CD8-positive, alpha-beta memory T cell (primary cell): ENCODE measurements at regions not wholly inside any gene's neighbourhood (a gene's known extent, or its start where the extent isn't known, plus 50 kb on each side); places are given as distances from the start of the nearest gene placed in this dataset.

Source experiments
- CTCF ChIA-PET: fragments of 350-600 bp; sonication (Branson Sonifier 250); formaldehyde crosslinking; loops from one replicate; lab custom pipeline; 2021; ENCODE audit warnings: antibody characterized with exemption; lab: Charles Lee
- POLR2A ChIA-PET: fragments of 350-600 bp; sonication (Branson Sonifier 250); formaldehyde crosslinking; loops from one replicate; lab custom pipeline; 2021; ENCODE audit warnings: antibody characterized with exemption; lab: Charles Lee
- DNase-seq, 5 donors: peaks; one replicate each; pipeline versions ENCODE4 v3.0.0 to v3.0.0-alpha.2; 2020 to 2022; ENCODE audit warnings: mixed read lengths in 1 of 5
- H3K27ac ChIP-seq: one replicate; pipeline ENCODE4 v1.7.0; 2013; ENCODE audit warnings: low read depth, mild to moderate bottlenecking, low read length, moderate library complexity
- H3K27me3 ChIP-seq: 2 replicates; pipeline ENCODE4 v1.7.0; 2013; ENCODE audit warnings: low read length, mild to moderate bottlenecking; ENCODE audit not compliant: insufficient read depth, poor library complexity, severe bottlenecking
- H3K36me3 ChIP-seq: 2 replicates; pipeline ENCODE4 v1.7.0; 2013; ENCODE audit warnings: mild to moderate bottlenecking, low read length, moderate library complexity; ENCODE audit not compliant: insufficient read depth
- H3K4me1 ChIP-seq: 2 replicates; pipeline ENCODE4 v1.7.0; 2013; ENCODE audit warnings: mild to moderate bottlenecking, low read length, moderate library complexity; ENCODE audit not compliant: insufficient read depth
- H3K4me3 ChIP-seq: 2 replicates; pipeline ENCODE4 v1.7.0; 2013; ENCODE audit warnings: mild to moderate bottlenecking, low read length
- H3K9me3 ChIP-seq: 2 replicates; pipeline ENCODE4 v1.7.0; 2013; ENCODE audit warnings: mild to moderate bottlenecking, low read length
- H3K27ac Mint-ChIP-seq, 8 donors: one replicate each; pipeline ENCODE4 v1.8.0; 2020 to 2021; ENCODE audit warnings: mixed read lengths in 8 of 8, mild to moderate bottlenecking in 6 of 8, inconsistent platforms in 3 of 8, moderate library complexity in 3 of 8
- H3K27me3 Mint-ChIP-seq, 2 donors: one replicate each; pipeline ENCODE4 v1.8.0; 2020 to 2021; ENCODE audit warnings: mixed read lengths in 2 of 2, mild to moderate bottlenecking in 1 of 2, moderate library complexity in 1 of 2
- H3K36me3 Mint-ChIP-seq, 3 donors: one replicate each; pipeline ENCODE4 v1.8.0; 2020 to 2021; ENCODE audit warnings: mixed read lengths in 3 of 3, inconsistent platforms in 1 of 3, mild to moderate bottlenecking in 1 of 3
- H3K4me1 Mint-ChIP-seq, 3 donors: one replicate each; pipeline ENCODE4 v1.8.0; 2020 to 2021; ENCODE audit warnings: mixed read lengths in 3 of 3, inconsistent platforms in 1 of 3, mild to moderate bottlenecking in 1 of 3
- H3K4me3 Mint-ChIP-seq, 7 donors: one replicate each; pipeline ENCODE4 v1.8.0; 2020 to 2021; ENCODE audit warnings: mixed read lengths in 7 of 7, mild to moderate bottlenecking in 6 of 7, moderate library complexity in 4 of 7, inconsistent platforms in 2 of 7
- H3K9me3 Mint-ChIP-seq, 5 donors: one replicate each; pipeline ENCODE4 v1.8.0; 2020 to 2022; ENCODE audit warnings: mixed read lengths in 5 of 5, mild to moderate bottlenecking in 3 of 5, moderate library complexity in 2 of 5, inconsistent platforms in 1 of 5

GRCh38 chr16:22663389-22664064 is 150.4 kb upstream of the HS3ST2 start:
- DNase-seq: no peak
- POLR2A ChIA-PET: no interaction called here
- Mint-ChIP-seq H3K4me3 (no peak overlapping the region), H3K4me1 (no peaks in the 10 kb centered on the region), H3K36me3 (no peaks in the 10 kb centered on the region), H3K27me3 (peaks cover 3 to 6% of the 10 kb centered on the region in 2 donors), H3K27ac (no peak overlapping the region), H3K9me3 (no peaks in the 10 kb centered on the region)
- H3K4me3 ChIP-seq: no peak overlapping the region
- H3K36me3 ChIP-seq: no peaks in the 10 kb centered on the region
- H3K4me1 ChIP-seq: no peaks in the 10 kb centered on the region
- CTCF ChIA-PET: interaction anchor here (1.7 kb wide), 1 partner anchor 12 kb away, joined by 3 read pairs; no protein-coding TSS in a partner anchor
- H3K27ac ChIP-seq: no peak overlapping the region
- H3K9me3 ChIP-seq: no peaks in the 10 kb centered on the region
- H3K27me3 ChIP-seq: no peaks in the 10 kb centered on the region

GRCh38 chr16:22664132-22664531 is 149.8 kb upstream of the HS3ST2 start:
- no peaks in the 10 kb centered on the region for H3K4me1 Mint-ChIP-seq
- CTCF ChIA-PET: interaction anchor here (1.7 kb wide), 1 partner anchor 12 kb away, joined by 3 read pairs; no protein-coding TSS in a partner anchor
- peaks cover 2 to 3% of the 10 kb centered on the region in 2 donors for H3K27me3 Mint-ChIP-seq

DNA sequence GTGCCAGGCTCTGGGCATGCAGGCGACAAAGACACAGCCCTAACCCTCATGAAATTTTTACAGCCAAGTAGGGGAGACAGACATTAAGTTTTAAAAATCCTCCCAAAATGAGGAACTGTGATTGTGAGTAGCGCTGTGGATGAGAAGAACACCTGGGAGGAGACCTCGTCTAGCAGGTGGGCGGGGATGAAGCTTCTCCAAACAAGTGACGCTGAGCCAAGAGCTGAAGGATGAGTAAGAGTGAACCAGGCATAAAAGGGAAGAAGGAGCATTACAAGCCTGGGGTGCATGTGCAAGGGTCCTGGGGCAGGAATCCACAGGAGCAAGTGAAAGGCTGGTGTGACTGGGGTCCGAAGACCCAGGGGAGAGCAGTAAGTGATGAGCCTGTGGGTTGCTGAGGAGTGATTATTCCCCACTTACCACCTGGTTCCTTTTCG is 149.4 kb upstream of the HS3ST2 start:
- H3K4me1 ChIP-seq: no peaks in the 10 kb centered on the region
- no peaks in the 10 kb centered on the region for H3K27me3 ChIP-seq
- POLR2A ChIA-PET: no interaction called here
- CTCF ChIA-PET: no interaction called here
- Mint-ChIP-seq H3K4me3 (no peak overlapping the region), H3K27me3 (peaks cover 1 to 3% of the 10 kb centered on the region in 2 donors), H3K36me3 (no peaks in the 10 kb centered on the region), H3K4me1 (no peaks in the 10 kb centered on the region), H3K27ac (no peak overlapping the region), H3K9me3 (no peaks in the 10 kb centered on the region)
- H3K9me3 ChIP-seq: no peaks in the 10 kb centered on the region
- no peak overlapping the region for H3K27ac ChIP-seq
- DNase-seq: no peak
- no peaks in the 10 kb centered on the region for H3K36me3 ChIP-seq
- H3K4me3 ChIP-seq: no peak overlapping the region

More at GRCh38 chr16:22664132-22664531, 149.8 kb upstream of the HS3ST2 start:
- Mint-ChIP-seq H3K9me3 (no peaks in the 10 kb centered on the region), H3K36me3 (no peaks in the 10 kb centered on the region), H3K4me3 (no peak overlapping the region), H3K27ac (no peak overlapping the region)
- Histone ChIP-seq H3K27me3 (no peaks in the 10 kb centered on the region), H3K4me1 (no peaks in the 10 kb centered on the region), H3K36me3 (no peaks in the 10 kb centered on the region), H3K4me3 (no peak overlapping the region), H3K9me3 (no peaks in the 10 kb centered on the region), H3K27ac (no peak overlapping the region)
- POLR2A ChIA-PET: no interaction called here
- DNase-seq: no peak

DNA sequence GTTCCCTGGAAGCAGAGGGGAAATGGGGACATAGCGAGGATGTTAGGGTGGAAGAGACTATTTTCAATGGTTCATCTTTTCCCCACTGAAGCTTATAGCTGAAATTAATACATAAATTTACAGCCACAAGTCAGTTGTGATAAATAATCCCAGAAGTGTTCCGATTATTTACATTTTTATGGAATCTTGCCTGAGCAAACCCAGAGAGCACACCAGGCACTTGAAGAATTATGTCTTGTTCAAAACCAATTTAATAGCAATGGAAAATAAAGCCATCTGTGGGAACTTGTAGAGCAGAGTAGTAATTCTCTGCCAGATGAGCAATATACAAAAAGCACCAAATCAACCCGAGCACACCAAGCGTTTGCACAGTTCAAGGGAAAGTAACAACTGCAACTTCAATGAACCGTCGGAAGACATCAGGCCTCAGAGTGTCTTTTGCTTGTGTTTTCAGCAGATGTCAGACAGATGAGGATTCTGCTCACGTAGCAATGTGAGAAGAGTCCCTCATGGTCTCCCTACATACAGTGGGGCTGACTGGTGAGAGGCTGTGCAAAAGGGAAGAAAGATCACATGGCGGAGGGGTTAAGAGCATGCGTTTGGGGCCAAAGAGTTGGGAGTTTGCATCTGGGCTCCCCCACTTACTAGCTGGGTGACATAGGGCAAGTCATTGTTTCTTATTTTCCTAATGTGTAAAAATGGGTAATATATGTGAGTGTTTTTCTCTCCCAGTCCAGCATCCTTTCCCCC is 148.7 kb upstream of the HS3ST2 start:
- Histone ChIP-seq H3K4me3 (no peak overlapping the region), H3K9me3 (no peaks in the 10 kb centered on the region), H3K27me3 (no peaks in the 10 kb centered on the region), H3K27ac (no peak overlapping the region), H3K36me3 (no peaks in the 10 kb centered on the region), H3K4me1 (no peaks in the 10 kb centered on the region)
- POLR2A ChIA-PET: no interaction called here
- Mint-ChIP-seq H3K4me1 (no peaks in the 10 kb centered on the region), H3K27me3 (peaks cover 1 to 3% of the 10 kb centered on the region in 2 donors), H3K36me3 (no peaks in the 10 kb centered on the region), H3K9me3 (no peaks in the 10 kb centered on the region), H3K4me3 (no peak overlapping the region), H3K27ac (no peak overlapping the region)
- no peak for DNase-seq
- CTCF ChIA-PET: interaction anchor here (0.8 kb wide), 1 partner anchor 11 kb away, joined by 3 read pairs; no protein-coding TSS in a partner anchor

DNA sequence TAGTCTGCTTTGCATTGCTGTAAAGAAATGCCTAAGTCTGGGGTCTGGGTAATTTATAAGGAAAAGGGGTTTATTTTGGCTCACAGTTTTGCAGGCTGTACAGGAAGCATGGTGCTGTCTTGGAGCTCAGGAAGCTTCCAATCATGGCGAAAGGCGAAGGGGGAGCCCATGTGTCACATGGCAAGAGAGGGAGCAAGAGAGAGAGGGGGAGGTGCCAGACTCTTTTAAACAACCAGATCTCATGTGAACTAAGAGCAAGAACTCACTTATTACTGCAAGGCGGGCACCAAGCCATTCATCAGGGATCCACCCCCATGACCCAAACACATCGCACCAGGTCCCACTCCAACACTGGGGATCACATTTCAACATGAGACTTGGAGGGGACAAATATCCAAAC is 148.2 kb upstream of the HS3ST2 start:
- Histone ChIP-seq H3K27ac (no peak overlapping the region), H3K9me3 (no peaks in the 10 kb centered on the region), H3K4me3 (no peak overlapping the region), H3K27me3 (no peaks in the 10 kb centered on the region), H3K4me1 (no peaks in the 10 kb centered on the region), H3K36me3 (no peaks in the 10 kb centered on the region)
- peaks cover 1 to 3% of the 10 kb centered on the region in 2 donors for H3K27me3 Mint-ChIP-seq
- H3K4me1 Mint-ChIP-seq: no peaks in the 10 kb centered on the region
- no peak overlapping the region for H3K4me3 Mint-ChIP-seq
- no peak for DNase-seq
- H3K9me3 Mint-ChIP-seq: no peaks in the 10 kb centered on the region
- POLR2A ChIA-PET: no interaction called here
- no peaks in the 10 kb centered on the region for H3K36me3 Mint-ChIP-seq
- CTCF ChIA-PET: interaction anchor here (0.8 to 1.2 kb wide), 2 partner anchors 9 to 12 kb away, joined by 3 read pairs; no protein-coding TSS in a partner anchor
- no peak overlapping the region for H3K27ac Mint-ChIP-seq

DNA sequence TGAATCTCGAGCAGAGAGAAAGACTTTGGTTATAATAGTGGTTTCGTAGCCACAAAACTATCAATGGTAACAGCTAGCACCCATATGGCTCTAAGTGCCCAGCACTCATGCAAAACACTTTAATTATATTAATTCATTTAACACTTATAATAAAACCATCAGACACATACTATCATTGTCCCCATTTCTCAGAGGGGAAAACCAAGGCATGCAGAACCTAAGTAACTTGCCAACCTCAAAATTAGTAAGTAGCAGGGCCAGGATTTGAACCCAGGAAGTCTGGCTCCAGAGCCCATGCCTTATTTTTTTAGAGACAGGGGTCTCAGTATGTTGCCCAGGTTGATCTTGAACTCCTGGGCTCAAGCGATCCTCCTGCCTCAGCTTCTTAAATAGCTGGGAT is 145.6 kb upstream of the HS3ST2 start:
- no peak overlapping the region for H3K4me3 Mint-ChIP-seq
- POLR2A ChIA-PET: no interaction called here
- CTCF ChIA-PET: no interaction called here

GRCh38 chr16:22670044-22670536 is 143.9 kb upstream of the HS3ST2 start:
- no peak for DNase-seq
- H3K27me3 Mint-ChIP-seq: peaks cover 1 to 3% of the 10 kb centered on the region in 2 donors
- no peaks in the 10 kb centered on the region for H3K9me3 ChIP-seq
- no peak overlapping the region for H3K4me3 Mint-ChIP-seq
- no peaks in the 10 kb centered on the region for H3K9me3 Mint-ChIP-seq
- H3K4me1 Mint-ChIP-seq: no peaks in the 10 kb centered on the region
- H3K27ac ChIP-seq: no peak overlapping the region
- POLR2A ChIA-PET: no interaction called here
- no peaks in the 10 kb centered on the region for H3K4me1 ChIP-seq
- H3K27ac Mint-ChIP-seq: no peak overlapping the region
- no peak overlapping the region for H3K4me3 ChIP-seq
- no peaks in the 10 kb centered on the region for H3K27me3 ChIP-seq
- H3K36me3 ChIP-seq: no peaks in the 10 kb centered on the region
- no peaks in the 10 kb centered on the region for H3K36me3 Mint-ChIP-seq
- CTCF ChIA-PET: no interaction called here

More for the DNA sequence above, 145.6 kb upstream of the HS3ST2 start:
- DNase-seq: no peak
- Histone ChIP-seq H3K27me3 (no peaks in the 10 kb centered on the region), H3K27ac (no peak overlapping the region), H3K4me1 (no peaks in the 10 kb centered on the region), H3K9me3 (no peaks in the 10 kb centered on the region), H3K4me3 (no peak overlapping the region), H3K36me3 (no peaks in the 10 kb centered on the region)
- Mint-ChIP-seq H3K9me3 (no peaks in the 10 kb centered on the region), H3K27ac (no peak overlapping the region), H3K4me1 (no peaks in the 10 kb centered on the region), H3K36me3 (no peaks in the 10 kb centered on the region), H3K27me3 (peaks cover 1 to 3% of the 10 kb centered on the region in 2 donors)

DNA sequence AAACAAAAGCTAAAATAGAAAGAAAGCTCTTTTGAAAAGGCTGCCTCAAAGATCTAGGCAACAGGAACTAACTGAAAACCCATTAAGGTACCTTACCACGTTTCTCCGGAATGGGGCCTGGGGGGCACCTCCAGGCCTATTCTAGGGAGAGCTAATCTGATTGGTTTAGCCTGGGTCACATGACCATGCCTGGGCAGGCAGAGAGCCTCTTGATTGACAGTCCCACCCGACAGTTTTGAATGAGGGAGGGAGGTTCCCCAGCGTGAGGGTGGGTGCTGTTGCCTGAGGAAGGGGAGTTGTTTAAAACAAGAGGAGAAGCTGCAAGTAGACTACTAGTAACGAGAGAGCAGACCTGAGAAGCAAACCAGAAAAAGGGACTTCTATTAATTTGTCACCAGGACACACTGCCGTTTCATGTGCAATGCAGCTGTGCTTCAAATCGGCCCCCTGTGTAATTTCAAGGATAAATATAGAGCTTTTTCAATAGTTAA is 143.4 kb upstream of the HS3ST2 start:
- ChIA-PET CTCF (no interaction called here), POLR2A (no interaction called here)
- Histone ChIP-seq H3K36me3 (no peaks in the 10 kb centered on the region), H3K4me3 (no peak overlapping the region), H3K9me3 (no peaks in the 10 kb centered on the region), H3K27me3 (no peaks in the 10 kb centered on the region), H3K27ac (no peak overlapping the region), H3K4me1 (no peaks in the 10 kb centered on the region)
- H3K4me1 Mint-ChIP-seq: no peaks in the 10 kb centered on the region
- no peaks in the 10 kb centered on the region for H3K9me3 Mint-ChIP-seq
- H3K27ac Mint-ChIP-seq: no peak overlapping the region
- peaks cover 1 to 3% of the 10 kb centered on the region in 2 donors for H3K27me3 Mint-ChIP-seq
- DNase-seq: peak in 1 of 5 donors; percentile 23
- H3K36me3 Mint-ChIP-seq: no peaks in the 10 kb centered on the region
- no peak overlapping the region for H3K4me3 Mint-ChIP-seq
